K562 (cell line): ENCODE measurements at regions not wholly inside any gene's neighbourhood (a gene's known extent, or its start where the extent isn't known, plus 50 kb on each side); places are given as distances from the start of the nearest gene placed in this dataset.

Experiments used
- ATAC-seq: fragments of 200-7000 bp; cut with Tn5 transposase; 3 replicates; pipeline ENCODE4 v1.9.1; 2020; ENCODE audit warnings: moderate library complexity
- BruUV-seq: library from RNA; stranded (reverse); fragments of 400-500 nt; replicated peaks from 2 replicates; lab custom pipeline; 2021; lab: Mats Ljungman, UMichigan
- CTCF ChIA-PET: fragments of 300-600 bp; formaldehyde crosslinking; extraction: SDS; loops from one replicate; lab custom pipeline; 2021; ENCODE audit warnings: low intra/inter-chr PET ratio; lab: Yijun Ruan, JAX
- POLR2A ChIA-PET: fragments of 300-600, 350-650 bp; sonication (Branson Sonifier 250); formaldehyde crosslinking; extraction: SDS; loops from one replicate; lab custom pipeline; 2021; ENCODE audit warnings: antibody characterized with exemption, inconsistent platforms; lab: Yijun Ruan, JAX
- DNase-seq, 4 experiments: peaks; one replicate each; pipeline versions ENCODE4 v3.0.0 to v3.0.0-alpha.2; 2011 to 2018; ENCODE audit warnings: low spot score in 3 of 4, mixed read lengths in 3 of 4; ENCODE audit errors: extremely low read depth in 1 of 4
- FAIRE-seq: peaks from 2 replicates; lab custom pipeline; 2011; peaks lifted over from hg19 to GRCh38; lab: Jason Lieb, UNC
- H2AFZ ChIP-seq: 2 replicates; pipeline ENCODE4 v1.6.0; 2011; ENCODE audit warnings: low read depth, low read length, control low read depth, inconsistent platforms
- H3K27ac ChIP-seq: fragments of 200-600 bp; 3 replicates; pipeline ENCODE4 v1.8.0; 2011; ENCODE audit warnings: low read depth, mild to moderate bottlenecking, control low read depth, inconsistent platforms, low read length, moderate library complexity, mixed read lengths; ENCODE audit errors: extremely low read depth
- H3K27me3 ChIP-seq, 2 experiments: fragments of 300-600 bp in 1 of 2; 2 replicates in 1 of 2; 3 replicates in 1 of 2; pipeline versions ENCODE4 v1.6.0 to v1.8.0; 2011; ENCODE audit warnings: inconsistent platforms in 2 of 2, low read length in 2 of 2, mild to moderate bottlenecking in 1 of 2, mixed read lengths in 1 of 2, moderate library complexity in 1 of 2; ENCODE audit not compliant: control insufficient read depth in 2 of 2, insufficient read depth in 2 of 2
- H3K36me3 ChIP-seq: fragments of 300-600 bp; 3 replicates; pipeline ENCODE4 v1.8.0; 2011; ENCODE audit warnings: mild to moderate bottlenecking, low read length, inconsistent platforms; ENCODE audit not compliant: control insufficient read depth, insufficient read depth
- H3K4me1 ChIP-seq, 2 experiments: fragments of 200-600 bp in 1 of 2; replicated peaks in 1 of 2; 2 replicates in 1 of 2; 3 replicates in 1 of 2; pipeline versions ENCODE4 v1.5.1 to v1.8.0; 2011; ENCODE audit warnings: inconsistent platforms in 2 of 2, low read length in 2 of 2, mild to moderate bottlenecking in 1 of 2, mixed read lengths in 1 of 2, moderate library complexity in 1 of 2; ENCODE audit not compliant: control insufficient read depth in 2 of 2, insufficient read depth in 2 of 2
- H3K4me2 ChIP-seq: 2 replicates; pipeline ENCODE4 v1.6.1; 2011; ENCODE audit warnings: low read length, control low read depth, inconsistent platforms, mixed read lengths; ENCODE audit not compliant: insufficient read depth
- H3K4me3 ChIP-seq: fragments of 200-600 bp; sonication (generic), shearing (Covaris generic); 2 replicates; pipeline ENCODE4 v1.5.1; 2016; ENCODE audit warnings: control low read depth, inconsistent platforms
- H3K79me2 ChIP-seq: fragments of 200-600 bp; 3 replicates; pipeline ENCODE4 v1.8.0; 2011; ENCODE audit warnings: low read length, inconsistent platforms; ENCODE audit not compliant: control insufficient read depth, insufficient read depth
- H3K9ac ChIP-seq, 2 experiments: 2 replicates each; pipeline versions ENCODE4 v1.6.0 to v1.6.1; 2011; ENCODE audit warnings: low read depth in 2 of 2, low read length in 2 of 2, control low read depth in 1 of 2, inconsistent platforms in 1 of 2, mild to moderate bottlenecking in 1 of 2, mixed read lengths in 1 of 2; ENCODE audit not compliant: insufficient read depth in 1 of 2
- H3K9me1 ChIP-seq: one replicate; pipeline ENCODE4 v1.6.0; 2011; ENCODE audit warnings: inconsistent platforms, mild to moderate bottlenecking, low read length, moderate library complexity; ENCODE audit not compliant: control insufficient read depth, insufficient read depth
- H3K9me3 ChIP-seq: replicated peaks from 2 replicates; pipeline ENCODE4 v1.5.1; 2011; ENCODE audit warnings: low read depth, low read length, inconsistent platforms; ENCODE audit not compliant: control insufficient read depth, insufficient read depth
- H4K20me1 ChIP-seq: replicated peaks from 2 replicates; pipeline ENCODE4 v1.6.1; 2011; ENCODE audit warnings: low read length, inconsistent platforms, mixed read lengths; ENCODE audit not compliant: control insufficient read depth, insufficient read depth
- EWSR1 ChIP-seq: fragments of 450-650 bp; IDR thresholded peaks from 2 replicates; pipeline ENCODE4 v1.6.1; 2018; ENCODE audit warnings: borderline replicate concordance, mild to moderate bottlenecking, low read depth, moderate library complexity; ENCODE audit not compliant: partially characterized antibody
- MAFF ChIP-seq: IDR thresholded peaks from 2 replicates; pipeline ENCODE4 v1.6.1; 2012; ENCODE audit warnings: low read length, improper control_type of control experiment
- SPI1 ChIP-seq: IDR thresholded peaks from 2 replicates; pipeline ENCODE4 v1.6.1; 2011; ENCODE audit warnings: low read depth, low read length, control low read depth, borderline replicate concordance
- WGBS: fragments of 100-300 bp; shearing (Covaris generic); methylation state at CpG from one replicate; pipeline ENCODE4 v1.1.6; 2016; ENCODE audit warnings: low coverage, mixed read lengths; ENCODE audit not compliant: insufficient coverage; ENCODE audit errors: missing lambda C conversion rate; 5-methylcytosine and 5-hydroxymethylcytosine counted together
- in situ Hi-C: fragments of 300-500 bp; cut with MboI; formaldehyde crosslinking; loops from 4 replicates; pipeline ENCODE4 v1.15.0; 2018; ENCODE audit warnings: inconsistent platforms, mixed read lengths
- intact Hi-C: fragments of 100-400 bp; cut with micrococcal nuclease; formaldehyde crosslinking; loops from 2 replicates; pipeline ENCODE4 v1.14.2; 2022
- TF ChIP-seq, protein P1 (sequence below): IDR thresholded peaks from 2 replicates; pipeline ENCODE4 v1.6.1; 2011; ENCODE audit warnings: borderline replicate concordance, low read depth, mild to moderate bottlenecking, moderate library complexity, low read length; ENCODE audit not compliant: insufficient read depth, poor library complexity, severe bottlenecking
- TF ChIP-seq, protein P2 (sequence below): sonication (generic); formaldehyde crosslinking; IDR thresholded peaks from 2 replicates; pipeline ENCODE4 v1.8.1; 2022; ENCODE audit warnings: missing genetic modification reagents
- TF ChIP-seq, protein P3 (sequence below): fragments of 450-650 bp; IDR thresholded peaks from 2 replicates; pipeline ENCODE4 v1.6.1; 2016
- TF ChIP-seq, protein P4 (sequence below): fragments of 250-450 bp; sonication (Bioruptor Pico); IDR thresholded peaks from 2 replicates; pipeline ENCODE4 v1.8.0; 2021; ENCODE audit warnings: borderline replicate concordance, mild to moderate bottlenecking, moderate library complexity; ENCODE audit not compliant: poor library complexity, severe bottlenecking
- TF ChIP-seq, protein P5 (sequence below): fragments of 150-350 bp; conservative IDR thresholded peaks from 2 replicates; pipeline ENCODE4 v1.6.1; 2014; ENCODE audit warnings: low read length

DNA sequence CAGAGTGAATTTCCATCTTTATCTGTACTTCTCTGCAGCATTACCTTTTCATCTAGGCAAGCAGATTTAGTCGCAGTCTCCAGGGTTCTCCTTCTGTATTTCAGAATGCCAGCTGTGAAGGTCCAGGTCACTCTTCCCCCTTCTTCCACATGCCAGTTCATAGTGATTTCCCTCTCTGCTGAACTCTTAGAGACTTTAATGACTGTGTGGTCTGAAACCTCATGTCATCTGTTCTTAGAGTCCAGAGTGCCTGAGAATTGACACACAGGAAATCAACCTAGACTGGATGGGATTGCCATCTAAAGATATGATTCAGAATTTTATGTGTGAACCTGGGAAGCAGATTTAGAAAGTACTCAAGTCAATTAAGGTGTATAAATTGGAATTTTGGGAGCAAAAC, 248.1 kb downstream of the TPBG start:
- no peak for ATAC-seq
- Histone ChIP-seq H3K9me1 (no peaks in the 10 kb centered on the region), H3K27ac (no peak overlapping the region), H3K27me3 (no peaks in the 10 kb centered on the region), H3K4me3 (no peak overlapping the region), H3K4me1 (no peaks in the 10 kb centered on the region), H3K36me3 (no peaks in the 10 kb centered on the region), H2AFZ (no peak overlapping the region), H3K9me3 (no peaks in the 10 kb centered on the region), H3K9ac (no peak overlapping the region), H4K20me1 (no peaks in the 10 kb centered on the region), H3K4me2 (no peak overlapping the region), H3K79me2 (no peaks in the 10 kb centered on the region)
- ChIA-PET POLR2A (no interaction called here), CTCF (no interaction called here)
- TF ChIP-seq EWSR1 (no peak), SPI1 (no peak), MAFF (no peak)
- TF ChIP-seq, protein P1, sequence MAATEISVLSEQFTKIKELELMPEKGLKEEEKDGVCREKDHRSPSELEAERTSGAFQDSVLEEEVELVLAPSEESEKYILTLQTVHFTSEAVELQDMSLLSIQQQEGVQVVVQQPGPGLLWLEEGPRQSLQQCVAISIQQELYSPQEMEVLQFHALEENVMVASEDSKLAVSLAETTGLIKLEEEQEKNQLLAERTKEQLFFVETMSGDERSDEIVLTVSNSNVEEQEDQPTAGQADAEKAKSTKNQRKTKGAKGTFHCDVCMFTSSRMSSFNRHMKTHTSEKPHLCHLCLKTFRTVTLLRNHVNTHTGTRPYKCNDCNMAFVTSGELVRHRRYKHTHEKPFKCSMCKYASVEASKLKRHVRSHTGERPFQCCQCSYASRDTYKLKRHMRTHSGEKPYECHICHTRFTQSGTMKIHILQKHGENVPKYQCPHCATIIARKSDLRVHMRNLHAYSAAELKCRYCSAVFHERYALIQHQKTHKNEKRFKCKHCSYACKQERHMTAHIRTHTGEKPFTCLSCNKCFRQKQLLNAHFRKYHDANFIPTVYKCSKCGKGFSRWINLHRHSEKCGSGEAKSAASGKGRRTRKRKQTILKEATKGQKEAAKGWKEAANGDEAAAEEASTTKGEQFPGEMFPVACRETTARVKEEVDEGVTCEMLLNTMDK, result no peak
- TF ChIP-seq, protein P2, sequence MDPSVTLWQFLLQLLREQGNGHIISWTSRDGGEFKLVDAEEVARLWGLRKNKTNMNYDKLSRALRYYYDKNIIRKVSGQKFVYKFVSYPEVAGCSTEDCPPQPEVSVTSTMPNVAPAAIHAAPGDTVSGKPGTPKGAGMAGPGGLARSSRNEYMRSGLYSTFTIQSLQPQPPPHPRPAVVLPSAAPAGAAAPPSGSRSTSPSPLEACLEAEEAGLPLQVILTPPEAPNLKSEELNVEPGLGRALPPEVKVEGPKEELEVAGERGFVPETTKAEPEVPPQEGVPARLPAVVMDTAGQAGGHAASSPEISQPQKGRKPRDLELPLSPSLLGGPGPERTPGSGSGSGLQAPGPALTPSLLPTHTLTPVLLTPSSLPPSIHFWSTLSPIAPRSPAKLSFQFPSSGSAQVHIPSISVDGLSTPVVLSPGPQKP (CRISPR knock-in tag), result no peak
- TF ChIP-seq, protein P3, sequence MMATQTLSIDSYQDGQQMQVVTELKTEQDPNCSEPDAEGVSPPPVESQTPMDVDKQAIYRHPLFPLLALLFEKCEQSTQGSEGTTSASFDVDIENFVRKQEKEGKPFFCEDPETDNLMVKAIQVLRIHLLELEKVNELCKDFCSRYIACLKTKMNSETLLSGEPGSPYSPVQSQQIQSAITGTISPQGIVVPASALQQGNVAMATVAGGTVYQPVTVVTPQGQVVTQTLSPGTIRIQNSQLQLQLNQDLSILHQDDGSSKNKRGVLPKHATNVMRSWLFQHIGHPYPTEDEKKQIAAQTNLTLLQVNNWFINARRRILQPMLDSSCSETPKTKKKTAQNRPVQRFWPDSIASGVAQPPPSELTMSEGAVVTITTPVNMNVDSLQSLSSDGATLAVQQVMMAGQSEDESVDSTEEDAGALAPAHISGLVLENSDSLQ, result no peak
- TF ChIP-seq, protein P4, sequence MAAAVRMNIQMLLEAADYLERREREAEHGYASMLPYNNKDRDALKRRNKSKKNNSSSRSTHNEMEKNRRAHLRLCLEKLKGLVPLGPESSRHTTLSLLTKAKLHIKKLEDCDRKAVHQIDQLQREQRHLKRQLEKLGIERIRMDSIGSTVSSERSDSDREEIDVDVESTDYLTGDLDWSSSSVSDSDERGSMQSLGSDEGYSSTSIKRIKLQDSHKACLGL (CRISPR knock-in tag), result no peak
- TF ChIP-seq, protein P5, sequence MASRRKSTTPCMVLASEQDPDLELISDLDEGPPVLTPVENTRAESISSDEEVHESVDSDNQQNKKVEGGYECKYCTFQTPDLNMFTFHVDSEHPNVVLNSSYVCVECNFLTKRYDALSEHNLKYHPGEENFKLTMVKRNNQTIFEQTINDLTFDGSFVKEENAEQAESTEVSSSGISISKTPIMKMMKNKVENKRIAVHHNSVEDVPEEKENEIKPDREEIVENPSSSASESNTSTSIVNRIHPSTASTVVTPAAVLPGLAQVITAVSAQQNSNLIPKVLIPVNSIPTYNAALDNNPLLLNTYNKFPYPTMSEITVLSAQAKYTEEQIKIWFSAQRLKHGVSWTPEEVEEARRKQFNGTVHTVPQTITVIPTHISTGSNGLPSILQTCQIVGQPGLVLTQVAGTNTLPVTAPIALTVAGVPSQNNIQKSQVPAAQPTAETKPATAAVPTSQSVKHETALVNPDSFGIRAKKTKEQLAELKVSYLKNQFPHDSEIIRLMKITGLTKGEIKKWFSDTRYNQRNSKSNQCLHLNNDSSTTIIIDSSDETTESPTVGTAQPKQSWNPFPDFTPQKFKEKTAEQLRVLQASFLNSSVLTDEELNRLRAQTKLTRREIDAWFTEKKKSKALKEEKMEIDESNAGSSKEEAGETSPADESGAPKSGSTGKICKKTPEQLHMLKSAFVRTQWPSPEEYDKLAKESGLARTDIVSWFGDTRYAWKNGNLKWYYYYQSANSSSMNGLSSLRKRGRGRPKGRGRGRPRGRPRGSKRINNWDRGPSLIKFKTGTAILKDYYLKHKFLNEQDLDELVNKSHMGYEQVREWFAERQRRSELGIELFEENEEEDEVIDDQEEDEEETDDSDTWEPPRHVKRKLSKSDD, result no peak
- BruUV-seq, result no TSS peak
- in situ Hi-C loops (no loop called here), intact Hi-C loops (no loop called here)
- FAIRE-seq, result no peak
- no peak for DNase-seq
- WGBS, result 0% methylated on average over 1 of the region's 1 CpG
